GM23248 (cell line): ENCODE measurements at regions not wholly inside any gene's neighbourhood (a gene's known extent, or its start where the extent isn't known, plus 50 kb on each side); places are given as distances from the start of the nearest gene placed in this dataset.

Experiments used
- DNase-seq: peaks from one replicate; pipeline ENCODE4 v3.0.0-alpha.2; 2015
- H2AFZ ChIP-seq: fragments of 200-600 bp; sonication (generic); 2 replicates; pipeline ENCODE4 v1.6.1; 2016; ENCODE audit warnings: antibody characterized with exemption
- H3F3A ChIP-seq: fragments of 200-600 bp; sonication (generic); 2 replicates; pipeline ENCODE4 v1.6.1; 2016; ENCODE audit warnings: mild to moderate bottlenecking, antibody characterized with exemption, mixed run types; ENCODE audit not compliant: insufficient read depth
- H3K27ac ChIP-seq: fragments of 200-600 bp; sonication (generic); 2 replicates; pipeline ENCODE4 v1.5.1; 2016; ENCODE audit warnings: mild to moderate bottlenecking
- H3K27me3 ChIP-seq: fragments of 200-600 bp; sonication (generic); replicated peaks from 2 replicates; pipeline ENCODE4 v1.6.1; 2016; ENCODE audit warnings: mild to moderate bottlenecking; ENCODE audit not compliant: insufficient read depth
- H3K36me3 ChIP-seq: fragments of 200-600 bp; sonication (generic); 2 replicates; pipeline ENCODE4 v1.6.1; 2016; ENCODE audit warnings: low read depth, mild to moderate bottlenecking
- H3K4me1 ChIP-seq: fragments of 200-600 bp; sonication (generic); 2 replicates; pipeline ENCODE4 v1.6.1; 2016; ENCODE audit warnings: mild to moderate bottlenecking; ENCODE audit not compliant: insufficient read depth
- H3K4me2 ChIP-seq: fragments of 200-600 bp; sonication (generic); one replicate; pipeline ENCODE4 v1.6.1; 2016; ENCODE audit warnings: mild to moderate bottlenecking; ENCODE audit not compliant: unreplicated experiment
- H3K4me3 ChIP-seq: fragments of 200-600 bp; sonication (generic); 2 replicates; pipeline ENCODE4 v1.5.1; 2016; ENCODE audit warnings: mild to moderate bottlenecking
- H3K79me2 ChIP-seq: fragments of 200-600 bp; sonication (generic); 2 replicates; pipeline ENCODE4 v1.6.1; 2016; ENCODE audit warnings: mild to moderate bottlenecking; ENCODE audit not compliant: insufficient read depth
- H3K9ac ChIP-seq: fragments of 200-600 bp; sonication (generic); 2 replicates; pipeline ENCODE4 v1.6.1; 2016; ENCODE audit warnings: mild to moderate bottlenecking
- H3K9me2 ChIP-seq: fragments of 200-600 bp; sonication (generic); 2 replicates; pipeline ENCODE4 v1.6.1; 2016; ENCODE audit warnings: mixed run types, mild to moderate bottlenecking, moderate library complexity; ENCODE audit not compliant: insufficient read depth
- H3K9me3 ChIP-seq: fragments of 200-600 bp; sonication (generic); one replicate; pipeline ENCODE4 v1.6.1; 2017; ENCODE audit warnings: low read depth
- H4K20me1 ChIP-seq: fragments of 200-600 bp; sonication (generic); 2 replicates; pipeline ENCODE4 v1.6.0; 2016; ENCODE audit not compliant: insufficient read depth
- EZH2 ChIP-seq: fragments of 200-600 bp; sonication (generic); IDR thresholded peaks from 2 replicates; pipeline ENCODE4 v1.6.1; 2018; ENCODE audit warnings: antibody characterized with exemption, mild to moderate bottlenecking; ENCODE audit not compliant: insufficient read depth, poor library complexity, severe bottlenecking
- EZH2phosphoT487 ChIP-seq: fragments of 200-600 bp; sonication (generic); IDR thresholded peaks from 2 replicates; pipeline ENCODE4 v1.6.1; 2018; ENCODE audit warnings: antibody characterized with exemption, moderate library complexity, mild to moderate bottlenecking, low read depth; ENCODE audit not compliant: insufficient read depth
- WGBS, 2 experiments: methylation state at CpG; one replicate each; pipeline ENCODE4 v1.1.6; 2015 to 2017; ENCODE audit warnings: low lambda C conversion rate in 2 of 2, low coverage in 1 of 2; ENCODE audit errors: missing lambda C conversion rate in 2 of 2; 5-methylcytosine and 5-hydroxymethylcytosine counted together
- in situ Hi-C: fragments of 300-500 bp; cut with MboI; formaldehyde crosslinking; loops from 2 replicates; pipeline ENCODE4 v1.15.0; 2020

GRCh38 chr5:74459984-74460383 is 180.5 kb downstream of the ENC1 start:
- H3K9me3 ChIP-seq = no peaks in the 10 kb centered on the region
- H3K9me2 ChIP-seq = no peaks in the 10 kb centered on the region
- DNase-seq = no peak
- no peak overlapping the region for H3K4me2 ChIP-seq
- TF ChIP-seq EZH2phosphoT487 (no peak), EZH2 (no peak)
- no peak overlapping the region for H2AFZ ChIP-seq
- 88 to 97% methylated on average over 1 of the region's 1 CpG for WGBS, 2 experiments
- no peak overlapping the region for H3K27ac ChIP-seq
- no peaks in the 10 kb centered on the region for H3F3A ChIP-seq
- no peaks in the 10 kb centered on the region for H3K36me3 ChIP-seq
- no peaks in the 10 kb centered on the region for H4K20me1 ChIP-seq
- H3K9ac ChIP-seq = no peak overlapping the region
- in situ Hi-C loops = no loop called here
- no peak overlapping the region for H3K4me3 ChIP-seq
- H3K79me2 ChIP-seq = no peaks in the 10 kb centered on the region
- no peaks in the 10 kb centered on the region for H3K4me1 ChIP-seq
- no peaks in the 10 kb centered on the region for H3K27me3 ChIP-seq

- no peaks in the 10 kb centered on the region for H4K20me1 ChIP-seq
- H3K9ac ChIP-seq = no peak overlapping the region
- H3K4me3 ChIP-seq = no peak overlapping the region
- in situ Hi-C loops = no loop called here
- H3K9me2 ChIP-seq = no peaks in the 10 kb centered on the region
- H3K36me3 ChIP-seq = no peaks in the 10 kb centered on the region
- no peaks in the 10 kb centered on the region for H3K79me2 ChIP-seq
- no peak for DNase-seq
- no peaks in the 10 kb centered on the region for H3K9me3 ChIP-seq
- H3K4me2 ChIP-seq = no peak overlapping the region
- H2AFZ ChIP-seq = no peak overlapping the region
- TF ChIP-seq EZH2phosphoT487 (no peak), EZH2 (no peak)
- no peaks in the 10 kb centered on the region for H3K27me3 ChIP-seq
- no peak overlapping the region for H3K27ac ChIP-seq
- no peaks in the 10 kb centered on the region for H3F3A ChIP-seq
- H3K4me1 ChIP-seq = no peaks in the 10 kb centered on the region
Measured at GRCh38 chr5:74457876-74458275, 182.7 kb downstream of the ENC1 start.

- TF ChIP-seq EZH2phosphoT487 = no peak
- no peak for TF ChIP-seq EZH2
- no peaks in the 10 kb centered on the region for H3K27me3 ChIP-seq
- no peaks in the 10 kb centered on the region for H3K79me2 ChIP-seq
- no peaks in the 10 kb centered on the region for H3K4me1 ChIP-seq
- no peaks in the 10 kb centered on the region for H3K9me2 ChIP-seq
- H3F3A ChIP-seq = no peaks in the 10 kb centered on the region
- no peak overlapping the region for H3K4me2 ChIP-seq
- H2AFZ ChIP-seq = no peak overlapping the region
- H3K9ac ChIP-seq = no peak overlapping the region
- no peaks in the 10 kb centered on the region for H3K36me3 ChIP-seq
- H3K27ac ChIP-seq = no peak overlapping the region
- no peaks in the 10 kb centered on the region for H3K9me3 ChIP-seq
- no peak overlapping the region for H3K4me3 ChIP-seq
- in situ Hi-C loops = no loop called here
- WGBS, 2 experiments = 73 to 76% methylated on average over 7 of the region's 7 CpGs
- H4K20me1 ChIP-seq = no peaks in the 10 kb centered on the region
- no peak for DNase-seq
Measured at GRCh38 chr5:74454263-74455030, 186.1 kb downstream of the ENC1 start.

GRCh38 chr5:74452856-74453255 is 187.7 kb downstream of the ENC1 start:
- Histone ChIP-seq H3K27ac (no peak overlapping the region), H3K4me2 (no peak overlapping the region), H3K27me3 (no peaks in the 10 kb centered on the region), H3K9ac (no peak overlapping the region), H3K9me3 (no peaks in the 10 kb centered on the region), H3K4me3 (no peak overlapping the region), H2AFZ (no peak overlapping the region), H3K4me1 (no peaks in the 10 kb centered on the region), H3K9me2 (no peaks in the 10 kb centered on the region), H4K20me1 (no peaks in the 10 kb centered on the region), H3F3A (no peaks in the 10 kb centered on the region), H3K79me2 (no peaks in the 10 kb centered on the region), H3K36me3 (no peaks in the 10 kb centered on the region)
- in situ Hi-C loops = no loop called here
- 46 to 58% methylated on average over 5 of the region's 5 CpGs for WGBS, 2 experiments
- TF ChIP-seq EZH2phosphoT487 (no peak), EZH2 (no peak)
- no peak for DNase-seq

GRCh38 chr5:74450095-74450494 is 190.4 kb downstream of the ENC1 start:
- DNase-seq = no peak
- Histone ChIP-seq H3K4me2 (no peak overlapping the region), H3K79me2 (no peaks in the 10 kb centered on the region), H3K4me3 (no peak overlapping the region), H3K9ac (no peak overlapping the region), H3K27me3 (0 out of 2 replicates have a peak, but pooled peaks cover 8% of the 10 kb centered on the region), H3K4me1 (no peaks in the 10 kb centered on the region), H3F3A (no peaks in the 10 kb centered on the region), H4K20me1 (no peaks in the 10 kb centered on the region), H3K36me3 (no peaks in the 10 kb centered on the region), H3K9me2 (no peaks in the 10 kb centered on the region), H2AFZ (no peak overlapping the region), H3K27ac (no peak overlapping the region), H3K9me3 (no peaks in the 10 kb centered on the region)
- WGBS, 2 experiments = 71 to 82% methylated on average over 2 of the region's 2 CpGs
- TF ChIP-seq EZH2phosphoT487 = no peak
- TF ChIP-seq EZH2 = no peak
- in situ Hi-C loops = no loop called here
